K562 (cell line): ENCODE measurements at regions not wholly inside any gene's neighbourhood (a gene's known extent, or its start where the extent isn't known, plus 50 kb on each side); places are given as distances from the start of the nearest gene placed in this dataset.

Experiments used
- ATAC-seq: fragments of 200-7000 bp; cut with Tn5 transposase; 3 replicates; pipeline ENCODE4 v1.9.1; 2020; ENCODE audit warnings: moderate library complexity
- BruUV-seq: library from RNA; stranded (reverse); fragments of 400-500 nt; replicated peaks from 2 replicates; lab custom pipeline; 2021; lab: Mats Ljungman, UMichigan
- CTCF ChIA-PET: fragments of 300-600 bp; formaldehyde crosslinking; extraction: SDS; loops from one replicate; lab custom pipeline; 2021; ENCODE audit warnings: low intra/inter-chr PET ratio; lab: Yijun Ruan, JAX
- POLR2A ChIA-PET: fragments of 300-600, 350-650 bp; sonication (Branson Sonifier 250); formaldehyde crosslinking; extraction: SDS; loops from one replicate; lab custom pipeline; 2021; ENCODE audit warnings: antibody characterized with exemption, inconsistent platforms; lab: Yijun Ruan, JAX
- DNase-seq, 4 experiments: peaks; one replicate each; pipeline versions ENCODE4 v3.0.0 to v3.0.0-alpha.2; 2011 to 2018; ENCODE audit warnings: low spot score in 3 of 4, mixed read lengths in 3 of 4; ENCODE audit errors: extremely low read depth in 1 of 4
- FAIRE-seq: peaks from 2 replicates; lab custom pipeline; 2011; peaks lifted over from hg19 to GRCh38; lab: Jason Lieb, UNC
- H2AFZ ChIP-seq: 2 replicates; pipeline ENCODE4 v1.6.0; 2011; ENCODE audit warnings: low read depth, low read length, control low read depth, inconsistent platforms
- H3K27ac ChIP-seq: fragments of 200-600 bp; 3 replicates; pipeline ENCODE4 v1.8.0; 2011; ENCODE audit warnings: low read depth, mild to moderate bottlenecking, control low read depth, inconsistent platforms, low read length, moderate library complexity, mixed read lengths; ENCODE audit errors: extremely low read depth
- H3K27me3 ChIP-seq, 2 experiments: fragments of 300-600 bp in 1 of 2; 2 replicates in 1 of 2; 3 replicates in 1 of 2; pipeline versions ENCODE4 v1.6.0 to v1.8.0; 2011; ENCODE audit warnings: inconsistent platforms in 2 of 2, low read length in 2 of 2, mild to moderate bottlenecking in 1 of 2, mixed read lengths in 1 of 2, moderate library complexity in 1 of 2; ENCODE audit not compliant: control insufficient read depth in 2 of 2, insufficient read depth in 2 of 2
- H3K36me3 ChIP-seq: fragments of 300-600 bp; 3 replicates; pipeline ENCODE4 v1.8.0; 2011; ENCODE audit warnings: mild to moderate bottlenecking, low read length, inconsistent platforms; ENCODE audit not compliant: control insufficient read depth, insufficient read depth
- H3K4me1 ChIP-seq, 2 experiments: fragments of 200-600 bp in 1 of 2; replicated peaks in 1 of 2; 2 replicates in 1 of 2; 3 replicates in 1 of 2; pipeline versions ENCODE4 v1.5.1 to v1.8.0; 2011; ENCODE audit warnings: inconsistent platforms in 2 of 2, low read length in 2 of 2, mild to moderate bottlenecking in 1 of 2, mixed read lengths in 1 of 2, moderate library complexity in 1 of 2; ENCODE audit not compliant: control insufficient read depth in 2 of 2, insufficient read depth in 2 of 2
- H3K4me2 ChIP-seq: 2 replicates; pipeline ENCODE4 v1.6.1; 2011; ENCODE audit warnings: low read length, control low read depth, inconsistent platforms, mixed read lengths; ENCODE audit not compliant: insufficient read depth
- H3K4me3 ChIP-seq: fragments of 200-600 bp; sonication (generic), shearing (Covaris generic); 2 replicates; pipeline ENCODE4 v1.5.1; 2016; ENCODE audit warnings: control low read depth, inconsistent platforms
- H3K79me2 ChIP-seq: fragments of 200-600 bp; 3 replicates; pipeline ENCODE4 v1.8.0; 2011; ENCODE audit warnings: low read length, inconsistent platforms; ENCODE audit not compliant: control insufficient read depth, insufficient read depth
- H3K9ac ChIP-seq, 2 experiments: 2 replicates each; pipeline versions ENCODE4 v1.6.0 to v1.6.1; 2011; ENCODE audit warnings: low read depth in 2 of 2, low read length in 2 of 2, control low read depth in 1 of 2, inconsistent platforms in 1 of 2, mild to moderate bottlenecking in 1 of 2, mixed read lengths in 1 of 2; ENCODE audit not compliant: insufficient read depth in 1 of 2
- H3K9me1 ChIP-seq: one replicate; pipeline ENCODE4 v1.6.0; 2011; ENCODE audit warnings: inconsistent platforms, mild to moderate bottlenecking, low read length, moderate library complexity; ENCODE audit not compliant: control insufficient read depth, insufficient read depth
- H3K9me3 ChIP-seq: replicated peaks from 2 replicates; pipeline ENCODE4 v1.5.1; 2011; ENCODE audit warnings: low read depth, low read length, inconsistent platforms; ENCODE audit not compliant: control insufficient read depth, insufficient read depth
- H4K20me1 ChIP-seq: replicated peaks from 2 replicates; pipeline ENCODE4 v1.6.1; 2011; ENCODE audit warnings: low read length, inconsistent platforms, mixed read lengths; ENCODE audit not compliant: control insufficient read depth, insufficient read depth
- BDP1 ChIP-seq: IDR thresholded peaks from 3 replicates; pipeline ENCODE4 v1.6.1; 2011; ENCODE audit not compliant: insufficient read length, insufficient read depth
- BRF1 ChIP-seq: IDR thresholded peaks from 3 replicates; pipeline ENCODE4 v1.6.1; 2011; ENCODE audit warnings: borderline replicate concordance, mild to moderate bottlenecking; ENCODE audit not compliant: insufficient read length; ENCODE audit errors: extremely low read depth
- COPS2 ChIP-seq: fragments of 450-650 bp; conservative IDR thresholded peaks from 2 replicates; pipeline ENCODE4 v1.6.1; 2016; ENCODE audit warnings: mild to moderate bottlenecking, moderate library complexity
- NCOA4 ChIP-seq: fragments of 450-650 bp; IDR thresholded peaks from 2 replicates; pipeline ENCODE4 v1.6.1; 2018; ENCODE audit warnings: mild to moderate bottlenecking; ENCODE audit not compliant: partially characterized antibody
- POLR2H ChIP-seq: IDR thresholded peaks from 2 replicates; pipeline ENCODE4 v1.6.1; 2016; ENCODE audit warnings: missing genetic modification characterization, low read depth, mild to moderate bottlenecking, control low read depth, missing compliant biosample characterization, moderate library complexity
- PTRF ChIP-seq: fragments of 450-650 bp; IDR thresholded peaks from 2 replicates; pipeline ENCODE4 v1.6.1; 2016; ENCODE audit warnings: mild to moderate bottlenecking, missing genetic modification characterization, missing compliant biosample characterization
- PYGO2 ChIP-seq: fragments of 450-650 bp; IDR thresholded peaks from 2 replicates; pipeline ENCODE4 v1.6.1; 2016; ENCODE audit warnings: mild to moderate bottlenecking, missing genetic modification characterization, moderate library complexity, missing compliant biosample characterization
- STAT5A ChIP-seq: IDR thresholded peaks from 2 replicates; pipeline ENCODE4 v1.6.1; 2012; ENCODE audit warnings: low read length, inconsistent platforms, borderline replicate concordance
- SUPT5H ChIP-seq: fragments of 450-650 bp; IDR thresholded peaks from 2 replicates; pipeline ENCODE4 v1.6.1; 2016
- YY1 ChIP-seq, 3 experiments: IDR thresholded peaks; 2 replicates each; pipeline ENCODE4 v1.6.1; 2011; ENCODE audit warnings: low read length in 2 of 3, mild to moderate bottlenecking in 2 of 3, moderate library complexity in 2 of 3, borderline replicate concordance in 1 of 3, control low read depth in 1 of 3, low read depth in 1 of 3; ENCODE audit not compliant: insufficient read depth in 3 of 3, insufficient replicate concordance in 2 of 3, control insufficient read depth in 1 of 3, insufficient read length in 1 of 3; ENCODE audit errors: extremely low read depth in 1 of 3
- ZNF764 ChIP-seq: fragments of 250-450 bp; sonication (Bioruptor Pico); IDR thresholded peaks from 2 replicates; pipeline ENCODE4 v1.4.0; 2020; ENCODE audit warnings: low read depth, mild to moderate bottlenecking, moderate library complexity
- ZSCAN29 ChIP-seq: fragments of 450-650 bp; IDR thresholded peaks from 2 replicates; pipeline ENCODE4 v1.6.1; 2017
- WGBS: fragments of 100-300 bp; shearing (Covaris generic); methylation state at CpG from one replicate; pipeline ENCODE4 v1.1.6; 2016; ENCODE audit warnings: low coverage, mixed read lengths; ENCODE audit not compliant: insufficient coverage; ENCODE audit errors: missing lambda C conversion rate; 5-methylcytosine and 5-hydroxymethylcytosine counted together
- in situ Hi-C: fragments of 300-500 bp; cut with MboI; formaldehyde crosslinking; loops from 4 replicates; pipeline ENCODE4 v1.15.0; 2018; ENCODE audit warnings: inconsistent platforms, mixed read lengths
- intact Hi-C: fragments of 100-400 bp; cut with micrococcal nuclease; formaldehyde crosslinking; loops from 2 replicates; pipeline ENCODE4 v1.14.2; 2022
- TF ChIP-seq, protein P1 (sequence below): fragments of 450-650 bp; conservative IDR thresholded peaks from 2 replicates; pipeline ENCODE4 v1.6.1; 2016; ENCODE audit warnings: missing genetic modification characterization, low read depth, mild to moderate bottlenecking, control low read depth, missing compliant biosample characterization
- TF ChIP-seq, protein P2 (sequence below): sonication (generic); formaldehyde crosslinking; IDR thresholded peaks from 2 replicates; pipeline ENCODE4 v1.8.0; 2023; ENCODE audit warnings: mild to moderate bottlenecking, missing genetic modification reagents
- TF ChIP-seq, protein P3 (sequence below): fragments of 450-650 bp; IDR thresholded peaks from 2 replicates; pipeline ENCODE4 v1.6.1; 2016; ENCODE audit warnings: antibody characterized with exemption

DNA sequence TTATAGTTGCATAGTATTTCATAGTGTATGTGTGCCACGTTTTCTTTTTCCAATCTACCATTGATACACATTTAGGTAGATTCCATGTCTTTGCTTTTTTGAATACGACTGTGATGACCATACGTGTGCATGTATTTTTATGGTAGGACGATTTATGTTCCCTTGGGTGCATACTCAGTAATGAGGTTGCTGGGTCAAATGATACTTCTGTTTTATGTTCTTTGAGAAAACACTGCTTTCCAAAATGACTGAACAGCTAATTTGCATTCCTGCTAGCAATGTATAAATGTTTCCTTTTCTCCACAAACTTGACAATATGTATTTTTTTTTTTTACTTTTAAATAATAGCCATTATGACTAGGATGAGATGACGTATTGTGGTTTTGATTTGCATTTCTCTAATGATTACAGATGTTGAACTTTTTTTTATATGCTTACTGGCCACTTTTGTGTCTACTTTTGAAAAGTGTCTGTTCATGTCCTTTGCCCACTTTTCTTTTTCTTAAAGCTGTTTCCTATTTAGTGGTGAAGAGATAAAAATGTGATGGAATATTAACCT lies 969.5 kb upstream of the NDST4 start (continued):
- TF ChIP-seq BDP1 = no peak

DNA sequence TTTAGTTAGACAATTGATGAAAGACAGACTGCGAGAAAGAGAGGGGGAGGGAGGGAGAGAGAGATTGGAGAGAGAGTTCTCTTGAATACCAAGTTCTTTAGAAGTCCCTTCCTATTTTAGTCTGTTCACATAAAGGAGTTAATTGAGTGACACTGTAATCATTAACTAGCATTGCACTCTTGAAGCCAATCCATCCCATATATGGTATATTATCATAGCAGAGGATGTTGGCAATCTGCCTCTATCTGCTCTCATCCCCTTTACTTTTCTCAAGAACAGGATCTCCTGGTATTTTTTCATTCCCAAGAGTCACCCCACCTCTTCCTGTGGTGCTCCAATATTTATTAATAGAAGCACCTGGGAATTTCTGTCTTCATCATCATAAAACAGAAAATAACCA lies 959.6 kb upstream of the NDST4 start:
- no peak for DNase-seq
- in situ Hi-C loops (no loop called here), intact Hi-C loops (no loop called here)
- Histone ChIP-seq H3K4me2 (no peak overlapping the region), H3K9me3 (no peaks in the 10 kb centered on the region), H3K9ac (no peak overlapping the region), H3K36me3 (no peaks in the 10 kb centered on the region), H4K20me1 (no peaks in the 10 kb centered on the region), H3K4me3 (no peak overlapping the region), H3K4me1 (no peaks in the 10 kb centered on the region), H3K79me2 (no peaks in the 10 kb centered on the region), H3K27me3 (no peaks in the 10 kb centered on the region), H3K27ac (no peak overlapping the region), H3K9me1 (no peaks in the 10 kb centered on the region), H2AFZ (no peak overlapping the region)
- ATAC-seq = no peak
- WGBS = 14% methylated on average over 1 of the region's 1 CpG
- POLR2A ChIA-PET = no interaction called here
- BruUV-seq = no TSS peak
- no peak for FAIRE-seq
- CTCF ChIA-PET = no interaction called here
- TF ChIP-seq NCOA4 (no peak), PYGO2 (tag) (no peak), POLR2H (tag) (no peak), PTRF (tag) (no peak), SUPT5H (no peak), STAT5A (no peak), COPS2 (no peak), YY1 (IDR thresholded peaks at IDR 0.05; ENCODE audit: borderline replicate concordance in 1 of 3, control insufficient read depth in 1 of 3, extremely low read depth in 1 of 3, insufficient read depth in 3 of 3, insufficient read length in 1 of 3, insufficient replicate concordance in 2 of 3, low read depth in 1 of 3, low read length in 2 of 3) (no peak), ZSCAN29 (no peak), ZNF764 (no peak), BRF1 (no peak)
- TF ChIP-seq, protein P1, sequence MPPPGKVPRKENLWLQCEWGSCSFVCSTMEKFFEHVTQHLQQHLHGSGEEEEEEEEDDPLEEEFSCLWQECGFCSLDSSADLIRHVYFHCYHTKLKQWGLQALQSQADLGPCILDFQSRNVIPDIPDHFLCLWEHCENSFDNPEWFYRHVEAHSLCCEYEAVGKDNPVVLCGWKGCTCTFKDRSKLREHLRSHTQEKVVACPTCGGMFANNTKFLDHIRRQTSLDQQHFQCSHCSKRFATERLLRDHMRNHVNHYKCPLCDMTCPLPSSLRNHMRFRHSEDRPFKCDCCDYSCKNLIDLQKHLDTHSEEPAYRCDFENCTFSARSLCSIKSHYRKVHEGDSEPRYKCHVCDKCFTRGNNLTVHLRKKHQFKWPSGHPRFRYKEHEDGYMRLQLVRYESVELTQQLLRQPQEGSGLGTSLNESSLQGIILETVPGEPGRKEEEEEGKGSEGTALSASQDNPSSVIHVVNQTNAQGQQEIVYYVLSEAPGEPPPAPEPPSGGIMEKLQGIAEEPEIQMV = no peak
- TF ChIP-seq, protein P2, sequence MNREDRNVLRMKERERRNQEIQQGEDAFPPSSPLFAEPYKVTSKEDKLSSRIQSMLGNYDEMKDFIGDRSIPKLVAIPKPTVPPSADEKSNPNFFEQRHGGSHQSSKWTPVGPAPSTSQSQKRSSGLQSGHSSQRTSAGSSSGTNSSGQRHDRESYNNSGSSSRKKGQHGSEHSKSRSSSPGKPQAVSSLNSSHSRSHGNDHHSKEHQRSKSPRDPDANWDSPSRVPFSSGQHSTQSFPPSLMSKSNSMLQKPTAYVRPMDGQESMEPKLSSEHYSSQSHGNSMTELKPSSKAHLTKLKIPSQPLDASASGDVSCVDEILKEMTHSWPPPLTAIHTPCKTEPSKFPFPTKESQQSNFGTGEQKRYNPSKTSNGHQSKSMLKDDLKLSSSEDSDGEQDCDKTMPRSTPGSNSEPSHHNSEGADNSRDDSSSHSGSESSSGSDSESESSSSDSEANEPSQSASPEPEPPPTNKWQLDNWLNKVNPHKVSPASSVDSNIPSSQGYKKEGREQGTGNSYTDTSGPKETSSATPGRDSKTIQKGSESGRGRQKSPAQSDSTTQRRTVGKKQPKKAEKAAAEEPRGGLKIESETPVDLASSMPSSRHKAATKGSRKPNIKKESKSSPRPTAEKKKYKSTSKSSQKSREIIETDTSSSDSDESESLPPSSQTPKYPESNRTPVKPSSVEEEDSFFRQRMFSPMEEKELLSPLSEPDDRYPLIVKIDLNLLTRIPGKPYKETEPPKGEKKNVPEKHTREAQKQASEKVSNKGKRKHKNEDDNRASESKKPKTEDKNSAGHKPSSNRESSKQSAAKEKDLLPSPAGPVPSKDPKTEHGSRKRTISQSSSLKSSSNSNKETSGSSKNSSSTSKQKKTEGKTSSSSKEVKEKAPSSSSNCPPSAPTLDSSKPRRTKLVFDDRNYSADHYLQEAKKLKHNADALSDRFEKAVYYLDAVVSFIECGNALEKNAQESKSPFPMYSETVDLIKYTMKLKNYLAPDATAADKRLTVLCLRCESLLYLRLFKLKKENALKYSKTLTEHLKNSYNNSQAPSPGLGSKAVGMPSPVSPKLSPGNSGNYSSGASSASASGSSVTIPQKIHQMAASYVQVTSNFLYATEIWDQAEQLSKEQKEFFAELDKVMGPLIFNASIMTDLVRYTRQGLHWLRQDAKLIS (CRISPR knock-in tag) = no peak
- TF ChIP-seq, protein P3, sequence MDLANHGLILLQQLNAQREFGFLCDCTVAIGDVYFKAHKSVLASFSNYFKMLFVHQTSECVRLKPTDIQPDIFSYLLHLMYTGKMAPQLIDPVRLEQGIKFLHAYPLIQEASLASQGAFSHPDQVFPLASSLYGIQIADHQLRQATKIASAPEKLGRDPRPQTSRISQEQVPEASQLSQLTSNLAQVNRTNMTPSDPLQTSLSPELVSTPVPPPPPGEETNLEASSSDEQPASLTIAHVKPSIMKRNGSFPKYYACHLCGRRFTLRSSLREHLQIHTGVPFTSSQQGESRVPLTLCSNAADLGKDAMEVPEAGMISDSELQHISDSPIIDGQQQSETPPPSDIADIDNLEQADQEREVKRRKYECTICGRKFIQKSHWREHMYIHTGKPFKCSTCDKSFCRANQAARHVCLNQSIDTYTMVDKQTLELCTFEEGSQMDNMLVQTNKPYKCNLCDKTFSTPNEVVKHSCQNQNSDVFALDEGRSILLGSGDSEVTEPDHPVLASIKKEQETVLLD = no peak
